HEK293T (cell line): ENCODE measurements at regions not wholly inside any gene's neighbourhood (a gene's known extent, or its start where the extent isn't known, plus 50 kb on each side); places are given as distances from the start of the nearest gene placed in this dataset.

Experiments
- ARNT ChIP-seq: fragments of 450-650 bp; IDR thresholded peaks from 2 replicates; pipeline ENCODE4 v1.6.1; 2017; ENCODE audit warnings: mild to moderate bottlenecking
- BHLHE40 ChIP-seq: fragments of 450-650 bp; IDR thresholded peaks from 2 replicates; pipeline ENCODE4 v1.6.1; 2016; ENCODE audit warnings: mild to moderate bottlenecking, moderate library complexity, borderline replicate concordance
- CTBP1 ChIP-seq: fragments of 450-650 bp; IDR thresholded peaks from 2 replicates; pipeline ENCODE4 v1.6.1; 2016; ENCODE audit warnings: borderline replicate concordance
- FOXA1 ChIP-seq: fragments of 450-650 bp; IDR thresholded peaks from 2 replicates; pipeline ENCODE4 v1.6.1; 2016; ENCODE audit warnings: mild to moderate bottlenecking
- FOXK2 ChIP-seq: fragments of 450-650 bp; IDR thresholded peaks from 2 replicates; pipeline ENCODE4 v1.6.1; 2016; ENCODE audit warnings: mild to moderate bottlenecking
- FOXM1 ChIP-seq: fragments of 450-650 bp; IDR thresholded peaks from 2 replicates; pipeline ENCODE4 v1.6.1; 2017; ENCODE audit warnings: mild to moderate bottlenecking, borderline replicate concordance
- HDGF ChIP-seq: fragments of 450-650 bp; IDR thresholded peaks from 2 replicates; pipeline ENCODE4 v1.6.1; 2017; ENCODE audit warnings: antibody characterized with exemption, borderline replicate concordance
- LEF1 ChIP-seq: fragments of 450-650 bp; IDR thresholded peaks from 2 replicates; pipeline ENCODE4 v1.6.1; 2017; ENCODE audit warnings: mild to moderate bottlenecking, borderline replicate concordance
- PKNOX1 ChIP-seq: fragments of 450-650 bp; IDR thresholded peaks from 2 replicates; pipeline ENCODE4 v1.6.1; 2016
- SP1 ChIP-seq: fragments of 450-650 bp; IDR thresholded peaks from 2 replicates; pipeline ENCODE4 v1.6.1; 2017
- SUZ12 ChIP-seq: fragments of 450-650 bp; IDR thresholded peaks from 2 replicates; pipeline ENCODE4 v1.6.1; 2016; ENCODE audit warnings: mild to moderate bottlenecking
- TARDBP ChIP-seq: fragments of 450-650 bp; IDR thresholded peaks from 2 replicates; pipeline ENCODE4 v1.6.1; 2016
- ZNF384 ChIP-seq: fragments of 450-650 bp; IDR thresholded peaks from 2 replicates; pipeline ENCODE4 v1.6.1; 2016

GRCh38 chr4:35106091-35106734, 1138.1 kb downstream of the ARAP2 start:
- TF ChIP-seq PKNOX1 (no peak), ZNF384 (no peak), ARNT (no peak), TARDBP (no peak), SP1 (no peak), HDGF (no peak), CTBP1 (no peak), FOXM1 (no peak), FOXA1 (no peak), LEF1 (no peak), FOXK2 (no peak), SUZ12 (no peak), BHLHE40 (no peak)
